ENCODE measurements at regions not wholly inside any gene's neighbourhood (a gene's known extent, or its start where the extent isn't known, plus 50 kb on each side); places are given as distances from the start of the nearest gene placed in this dataset.

DNA sequence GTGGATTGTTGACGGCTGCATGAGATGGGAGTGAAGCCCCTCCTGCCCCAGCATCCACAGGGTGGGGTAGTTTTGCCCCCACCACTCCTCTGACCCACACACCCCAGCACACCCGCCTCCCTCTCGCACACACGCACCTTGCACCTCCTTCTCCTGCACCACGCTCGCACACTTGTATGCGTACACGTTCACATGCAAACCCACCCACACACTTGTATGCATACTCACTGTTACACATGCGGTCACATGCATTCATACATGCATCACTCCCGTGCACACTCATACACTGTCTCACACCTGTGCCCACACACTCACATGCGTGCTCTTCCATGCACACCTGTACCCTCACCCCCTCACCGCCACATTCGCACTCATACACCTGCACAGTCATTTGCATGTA is 70.5 kb upstream of the CIBAR2 start:
- H3K4me1 ChIP-seq (ENCODE audit: low read depth, poor library complexity, severe bottlenecking) = no peaks in the 10 kb centered on the region
- H3K9ac ChIP-seq = no peak overlapping the region
- no peak overlapping the region for H3K27ac ChIP-seq
- TF ChIP-seq, protein P1, sequence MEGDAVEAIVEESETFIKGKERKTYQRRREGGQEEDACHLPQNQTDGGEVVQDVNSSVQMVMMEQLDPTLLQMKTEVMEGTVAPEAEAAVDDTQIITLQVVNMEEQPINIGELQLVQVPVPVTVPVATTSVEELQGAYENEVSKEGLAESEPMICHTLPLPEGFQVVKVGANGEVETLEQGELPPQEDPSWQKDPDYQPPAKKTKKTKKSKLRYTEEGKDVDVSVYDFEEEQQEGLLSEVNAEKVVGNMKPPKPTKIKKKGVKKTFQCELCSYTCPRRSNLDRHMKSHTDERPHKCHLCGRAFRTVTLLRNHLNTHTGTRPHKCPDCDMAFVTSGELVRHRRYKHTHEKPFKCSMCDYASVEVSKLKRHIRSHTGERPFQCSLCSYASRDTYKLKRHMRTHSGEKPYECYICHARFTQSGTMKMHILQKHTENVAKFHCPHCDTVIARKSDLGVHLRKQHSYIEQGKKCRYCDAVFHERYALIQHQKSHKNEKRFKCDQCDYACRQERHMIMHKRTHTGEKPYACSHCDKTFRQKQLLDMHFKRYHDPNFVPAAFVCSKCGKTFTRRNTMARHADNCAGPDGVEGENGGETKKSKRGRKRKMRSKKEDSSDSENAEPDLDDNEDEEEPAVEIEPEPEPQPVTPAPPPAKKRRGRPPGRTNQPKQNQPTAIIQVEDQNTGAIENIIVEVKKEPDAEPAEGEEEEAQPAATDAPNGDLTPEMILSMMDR (conservative IDR thresholded peaks at IDR 0.05; ENCODE audit: low read depth, low read length) = no peak
- H3K36me3 ChIP-seq (ENCODE audit: insufficient read depth) = no peaks in the 10 kb centered on the region
- no peak overlapping the region for H3K4me3 ChIP-seq (IDR thresholded peaks at IDR 0.05; ENCODE audit: insufficient read depth, low read depth, low read length)
- no peaks in the 10 kb centered on the region for H3K79me2 ChIP-seq (ENCODE audit: insufficient read depth, low read depth)
- no peaks in the 10 kb centered on the region for H4K20me1 ChIP-seq (ENCODE audit: insufficient read depth)
- H3K27me3 ChIP-seq (ENCODE audit: insufficient read depth, low read depth) = peaks cover 83% of the 10 kb centered on the region
- H2AFZ ChIP-seq (ENCODE audit: low read depth) = no peak overlapping the region
- H3K4me2 ChIP-seq = no peak overlapping the region

GRCh38 chr16:85183564-85183963 is 71.3 kb upstream of the CIBAR2 start:
- no peak overlapping the region for H3K4me2 ChIP-seq
- no peak overlapping the region for H2AFZ ChIP-seq (ENCODE audit: low read depth)
- H3K79me2 ChIP-seq (ENCODE audit: insufficient read depth, low read depth) = no peaks in the 10 kb centered on the region
- TF ChIP-seq, protein P1 (conservative IDR thresholded peaks at IDR 0.05; ENCODE audit: low read depth, low read length) = no peak
- H3K9ac ChIP-seq = no peak overlapping the region
- H4K20me1 ChIP-seq (ENCODE audit: insufficient read depth) = no peaks in the 10 kb centered on the region
- H3K36me3 ChIP-seq (ENCODE audit: insufficient read depth) = no peaks in the 10 kb centered on the region
- H3K4me1 ChIP-seq (ENCODE audit: low read depth, poor library complexity, severe bottlenecking) = no peaks in the 10 kb centered on the region
- no peak overlapping the region for H3K27ac ChIP-seq
- no peak overlapping the region for H3K4me3 ChIP-seq (IDR thresholded peaks at IDR 0.05; ENCODE audit: insufficient read depth, low read depth, low read length)
- peaks cover 83% of the 10 kb centered on the region for H3K27me3 ChIP-seq (ENCODE audit: insufficient read depth, low read depth)

DNA sequence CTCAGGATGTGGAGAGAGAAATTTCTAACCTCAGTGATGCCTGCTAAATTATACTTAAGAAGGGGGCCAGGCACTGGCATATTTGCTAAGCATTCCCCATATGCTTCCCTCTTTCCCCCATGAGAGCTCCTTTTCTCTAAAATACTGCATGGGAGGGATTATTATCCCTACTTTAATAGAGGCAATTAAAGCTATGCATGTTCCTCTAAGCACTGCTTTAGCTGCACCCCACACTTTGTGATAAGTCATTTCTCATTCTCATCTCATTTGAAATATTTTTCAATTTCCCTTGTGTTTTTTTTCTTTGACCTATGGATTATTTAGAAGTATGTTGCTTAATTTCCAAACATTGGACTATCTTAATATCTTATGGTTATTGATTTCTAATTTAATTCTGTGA is 72.1 kb upstream of the CIBAR2 start:
- H3K4me1 ChIP-seq (ENCODE audit: low read depth, poor library complexity, severe bottlenecking) = no peaks in the 10 kb centered on the region
- H3K4me3 ChIP-seq (IDR thresholded peaks at IDR 0.05; ENCODE audit: insufficient read depth, low read depth, low read length) = no peak overlapping the region
- no peak overlapping the region for H3K27ac ChIP-seq
- TF ChIP-seq, protein P1 (conservative IDR thresholded peaks at IDR 0.05; ENCODE audit: low read depth, low read length) = no peak
- H3K79me2 ChIP-seq (ENCODE audit: insufficient read depth, low read depth) = no peaks in the 10 kb centered on the region
- H3K9ac ChIP-seq = no peak overlapping the region
- H3K27me3 ChIP-seq (ENCODE audit: insufficient read depth, low read depth) = peaks cover 85% of the 10 kb centered on the region
- no peak overlapping the region for H3K4me2 ChIP-seq
- H3K36me3 ChIP-seq (ENCODE audit: insufficient read depth) = no peaks in the 10 kb centered on the region
- no peak overlapping the region for H2AFZ ChIP-seq (ENCODE audit: low read depth)
- no peaks in the 10 kb centered on the region for H4K20me1 ChIP-seq (ENCODE audit: insufficient read depth)

DNA sequence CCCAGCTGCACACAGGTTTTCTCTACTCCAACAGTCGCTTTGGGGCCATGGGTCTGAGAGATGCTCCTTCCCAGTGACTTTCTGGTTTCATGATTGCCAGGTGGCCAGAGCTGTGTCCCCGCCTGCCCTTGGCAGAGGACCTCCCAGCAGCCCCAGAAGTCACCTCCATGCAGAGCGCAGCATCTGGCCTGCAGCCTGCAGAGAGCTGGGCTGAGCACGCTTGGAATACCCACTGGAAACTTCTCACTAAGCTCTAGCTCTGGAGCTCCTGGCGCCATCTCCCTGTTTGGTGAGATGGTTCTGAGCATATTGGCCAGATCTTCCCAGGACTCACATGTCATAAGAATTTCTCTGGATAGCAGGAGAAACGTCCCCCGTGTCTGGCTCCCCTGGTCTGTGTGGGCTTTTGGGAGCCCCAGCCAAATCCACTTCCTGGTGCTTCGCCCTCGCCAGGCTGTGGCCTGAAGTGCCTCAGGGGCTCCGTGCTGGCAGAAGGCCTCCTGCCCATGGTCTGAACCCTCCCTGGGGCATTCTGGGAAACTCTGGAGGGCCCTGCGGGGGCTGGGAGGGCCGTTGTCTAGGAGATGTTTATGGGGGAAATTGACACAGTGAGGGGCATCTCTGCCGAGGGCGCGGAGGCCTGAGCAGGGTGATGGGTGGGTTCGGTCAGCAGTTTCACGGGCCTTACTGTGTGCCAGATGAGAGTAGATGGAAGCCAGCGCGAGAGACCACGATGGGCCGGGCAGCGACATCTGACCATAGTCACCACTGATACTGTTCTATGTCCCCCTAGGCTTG is 73.2 kb upstream of the CIBAR2 start:
- Histone ChIP-seq H4K20me1 (ENCODE audit: insufficient read depth) (no peaks in the 10 kb centered on the region), H3K36me3 (ENCODE audit: insufficient read depth) (no peaks in the 10 kb centered on the region), H3K27me3 (ENCODE audit: insufficient read depth, low read depth) (peaks cover 84% of the 10 kb centered on the region), H3K27ac (no peak overlapping the region), H3K79me2 (ENCODE audit: insufficient read depth, low read depth) (no peaks in the 10 kb centered on the region), H2AFZ (ENCODE audit: low read depth) (no peak overlapping the region), H3K4me1 (ENCODE audit: low read depth, poor library complexity, severe bottlenecking) (no peaks in the 10 kb centered on the region), H3K4me2 (no peak overlapping the region), H3K9ac (no peak overlapping the region), H3K4me3 (IDR thresholded peaks at IDR 0.05; ENCODE audit: insufficient read depth, low read depth, low read length) (no peak overlapping the region)
- TF ChIP-seq, protein P1 (conservative IDR thresholded peaks at IDR 0.05; ENCODE audit: low read depth, low read length) = no peak

All from KMS-11 (cell line).